ENCODE measurements at regions not wholly inside any gene's neighbourhood (a gene's known extent, or its start where the extent isn't known, plus 50 kb on each side); places are given as distances from the start of the nearest gene placed in this dataset.

GRCh38 chr3:95172164-95172943 lies 1109.5 kb downstream of the NSUN3 start:
- H3K36me3 ChIP-seq (ENCODE audit: control insufficient read depth, insufficient read depth, low read length), result no peaks in the 10 kb centered on the region
- H3K9me3 ChIP-seq (ENCODE audit: control insufficient read depth, insufficient read depth, low read length), result peaks cover 6% of the 10 kb centered on the region
- H3K27ac Mint-ChIP-seq, result no peak overlapping the region
- H3K4me1 Mint-ChIP-seq, result no peaks in the 10 kb centered on the region
- no peak for TF ChIP-seq CTCF (IDR thresholded peaks at IDR 0.05)
- no peak overlapping the region for H3K4me3 ChIP-seq (ENCODE audit: low read length)
- peaks cover 9 to 13% of the 10 kb centered on the region in 2 donors for H3K9me3 Mint-ChIP-seq
- no peaks in the 10 kb centered on the region for H3K27me3 Mint-ChIP-seq (ENCODE audit: low read depth in 2 of 2)
- H3K27ac ChIP-seq (ENCODE audit: low read length), result no peak overlapping the region
- WGBS (ENCODE audit: insufficient coverage), result 90% methylated on average over 2 of the region's 3 CpGs
- ATAC-seq (no peak), DNase-seq (no peak)
- H3K36me3 Mint-ChIP-seq, result peaks cover 11% of the 10 kb centered on the region
- H3K4me1 ChIP-seq (ENCODE audit: control insufficient read depth, insufficient read depth, low read length), result no peaks in the 10 kb centered on the region
- intact Hi-C loops (cut with micrococcal nuclease), result loop anchor here (10.0 kb wide), 1 partner anchor 62 kb away; no protein-coding TSS in a partner anchor
- no peaks in the 10 kb centered on the region for H3K27me3 ChIP-seq (ENCODE audit: control insufficient read depth, insufficient read depth, low read length)
- H3K4me3 Mint-ChIP-seq, result no peak overlapping the region

GRCh38 chr3:95177096-95177495 lies 1114.2 kb downstream of the NSUN3 start:
- Histone ChIP-seq H3K27me3 (ENCODE audit: control insufficient read depth, insufficient read depth, low read length) (no peaks in the 10 kb centered on the region), H3K27ac (ENCODE audit: low read length) (no peak overlapping the region), H3K4me3 (ENCODE audit: low read length) (no peak overlapping the region), H3K9me3 (ENCODE audit: control insufficient read depth, insufficient read depth, low read length) (no peaks in the 10 kb centered on the region), H3K4me1 (ENCODE audit: control insufficient read depth, insufficient read depth, low read length) (no peaks in the 10 kb centered on the region), H3K36me3 (ENCODE audit: control insufficient read depth, insufficient read depth, low read length) (no peaks in the 10 kb centered on the region)
- 63% methylated on average over 1 of the region's 2 CpGs for WGBS (ENCODE audit: insufficient coverage)
- intact Hi-C loops (cut with micrococcal nuclease), result loop anchor here (10.0 kb wide), 1 partner anchor 58 kb away; no protein-coding TSS in a partner anchor
- Mint-ChIP-seq H3K36me3 (peaks cover 11% of the 10 kb centered on the region), H3K4me1 (no peaks in the 10 kb centered on the region), H3K27me3 (ENCODE audit: low read depth in 2 of 2) (no peaks in the 10 kb centered on the region), H3K4me3 (no peak overlapping the region), H3K27ac (no peak overlapping the region), H3K9me3 (peaks cover 16 to 22% of the 10 kb centered on the region in 2 donors)
- ATAC-seq (no peak), DNase-seq (no peak)
- no peak for TF ChIP-seq CTCF (IDR thresholded peaks at IDR 0.05)

GRCh38 chr3:95184038-95184437 lies 1121.2 kb downstream of the NSUN3 start:
- intact Hi-C loops (cut with micrococcal nuclease), result no loop called here
- DNase-seq (no peak), ATAC-seq (no peak)
- peaks cover 7% of the 10 kb centered on the region for H3K36me3 Mint-ChIP-seq
- no peaks in the 10 kb centered on the region for H3K27me3 Mint-ChIP-seq (ENCODE audit: low read depth in 2 of 2)
- TF ChIP-seq CTCF (IDR thresholded peaks at IDR 0.05), result no peak
- H3K36me3 ChIP-seq (ENCODE audit: control insufficient read depth, insufficient read depth, low read length), result no peaks in the 10 kb centered on the region
- H3K9me3 Mint-ChIP-seq, result peaks cover 20% of the 10 kb centered on the region in 2 donors
- no peak overlapping the region for H3K27ac Mint-ChIP-seq
- H3K4me3 ChIP-seq (ENCODE audit: low read length), result no peak overlapping the region
- no peaks in the 10 kb centered on the region for H3K4me1 ChIP-seq (ENCODE audit: control insufficient read depth, insufficient read depth, low read length)
- H3K9me3 ChIP-seq (ENCODE audit: control insufficient read depth, insufficient read depth, low read length), result peaks cover 7% of the 10 kb centered on the region
- WGBS (ENCODE audit: insufficient coverage), result 89% methylated on average over 6 of the region's 6 CpGs
- H3K4me3 Mint-ChIP-seq, result no peak overlapping the region
- no peak overlapping the region for H3K27ac ChIP-seq (ENCODE audit: low read length)
- no peaks in the 10 kb centered on the region for H3K4me1 Mint-ChIP-seq
- no peaks in the 10 kb centered on the region for H3K27me3 ChIP-seq (ENCODE audit: control insufficient read depth, insufficient read depth, low read length)

GRCh38 chr3:95189348-95189747 lies 1126.5 kb downstream of the NSUN3 start:
- ATAC-seq, result no peak
- Mint-ChIP-seq H3K4me1 (no peaks in the 10 kb centered on the region), H3K36me3 (no peaks in the 10 kb centered on the region), H3K27ac (no peak overlapping the region), H3K4me3 (no peak overlapping the region), H3K9me3 (peaks cover 6 to 10% of the 10 kb centered on the region in 2 donors), H3K27me3 (ENCODE audit: low read depth in 2 of 2) (no peaks in the 10 kb centered on the region)
- no peak overlapping the region for H3K4me3 ChIP-seq (ENCODE audit: low read length)
- no peaks in the 10 kb centered on the region for H3K4me1 ChIP-seq (ENCODE audit: control insufficient read depth, insufficient read depth, low read length)
- no peaks in the 10 kb centered on the region for H3K27me3 ChIP-seq (ENCODE audit: control insufficient read depth, insufficient read depth, low read length)
- 88% methylated on average over 1 of the region's 1 CpG for WGBS (ENCODE audit: insufficient coverage)
- H3K27ac ChIP-seq (ENCODE audit: low read length), result no peak overlapping the region
- no peaks in the 10 kb centered on the region for H3K36me3 ChIP-seq (ENCODE audit: control insufficient read depth, insufficient read depth, low read length)
- TF ChIP-seq CTCF (IDR thresholded peaks at IDR 0.05), result no peak
- intact Hi-C loops (cut with micrococcal nuclease), result no loop called here
- no peak for DNase-seq
- peaks cover under 1% of the 10 kb centered on the region for H3K9me3 ChIP-seq (ENCODE audit: control insufficient read depth, insufficient read depth, low read length)

All from natural killer cell (primary cell).